DMS 273 treated with DMSO at 0.1 percent for 48 hours (cell line): ENCODE measurements at regions not wholly inside any gene's neighbourhood (a gene's known extent, or its start where the extent isn't known, plus 50 kb on each side); places are given as distances from the start of the nearest gene placed in this dataset.
"Not testable (repeated sequence)": the region's sequence is repeated elsewhere in the genome, so short reads cannot be mapped to it uniquely, and the experiment has no call there.

ENCODE experiments used
- DNase-seq: peaks from one replicate; lab custom pipeline; 2025; lab: John Stamatoyannopoulos, UW

GRCh38 chr10:78342827-78343653 lies 309.4 kb downstream of the RPS24 start:
- DNase-seq = no peak

GRCh38 chr10:78344257-78344656 lies 310.6 kb downstream of the RPS24 start:
- DNase-seq = not testable (repeated sequence)

- not testable (repeated sequence) for DNase-seq
These were observed 311.9 kb downstream of the RPS24 start for GRCh38 chr10:78345515-78345914.

- DNase-seq = no peak
These were observed 313.1 kb downstream of the RPS24 start for GRCh38 chr10:78346721-78347120.

GRCh38 chr10:78348411-78349164 lies 314.9 kb downstream of the RPS24 start:
- no peak for DNase-seq

- no peak for DNase-seq
These were observed 315.5 kb downstream of the RPS24 start for GRCh38 chr10:78349165-78349516.

GRCh38 chr10:78349911-78350663 lies 316.4 kb downstream of the RPS24 start:
- no peak for DNase-seq

- DNase-seq = no peak
These were observed 317.6 kb downstream of the RPS24 start for GRCh38 chr10:78351283-78351682.

- DNase-seq = no peak
These were observed 318.1 kb downstream of the RPS24 start for GRCh38 chr10:78351809-78352208.

- no peak for DNase-seq
These were observed 320.0 kb downstream of the RPS24 start for GRCh38 chr10:78353636-78354035.

- no peak for DNase-seq
These were observed 320.4 kb downstream of the RPS24 start for GRCh38 chr10:78354101-78354500.

GRCh38 chr10:78356291-78356900 lies 322.7 kb downstream of the RPS24 start:
- no peak for DNase-seq

- no peak for DNase-seq
These were observed 323.7 kb downstream of the RPS24 start for GRCh38 chr10:78357141-78358063.

GRCh38 chr10:78358351-78358750 lies 324.7 kb downstream of the RPS24 start:
- no peak for DNase-seq

- no peak for DNase-seq
These were observed 325.3 kb downstream of the RPS24 start for GRCh38 chr10:78358982-78359381.

- DNase-seq = no peak
These were observed 326.0 kb downstream of the RPS24 start for GRCh38 chr10:78359640-78360091.

- DNase-seq = no peak
These were observed 326.6 kb downstream of the RPS24 start for GRCh38 chr10:78360284-78360683.

- DNase-seq = no peak
These were observed 327.4 kb downstream of the RPS24 start for GRCh38 chr10:78361031-78361430.

GRCh38 chr10:78362406-78363022 lies 328.9 kb downstream of the RPS24 start:
- DNase-seq = no peak

GRCh38 chr10:78363190-78363589 lies 329.5 kb downstream of the RPS24 start:
- no peak for DNase-seq

GRCh38 chr10:78365694-78366093 lies 332.0 kb downstream of the RPS24 start:
- DNase-seq = no peak
